Stimulated activated CD8-positive, alpha-beta memory T cell treated with anti-CD3 and anti-CD28 coated beads, Interleukin-4, amount 100 ng/mL, for 4 hours (primary cell): ENCODE measurements at regions not wholly inside any gene's neighbourhood (a gene's known extent, or its start where the extent isn't known, plus 50 kb on each side); places are given as distances from the start of the nearest gene placed in this dataset.

Experiments used
- DNase-seq, 2 donors: peaks; one replicate each; pipeline ENCODE4 v3.0.0-alpha.2; 2020; ENCODE audit warnings: low read depth in 2 of 2, low spot score in 1 of 2

DNA sequence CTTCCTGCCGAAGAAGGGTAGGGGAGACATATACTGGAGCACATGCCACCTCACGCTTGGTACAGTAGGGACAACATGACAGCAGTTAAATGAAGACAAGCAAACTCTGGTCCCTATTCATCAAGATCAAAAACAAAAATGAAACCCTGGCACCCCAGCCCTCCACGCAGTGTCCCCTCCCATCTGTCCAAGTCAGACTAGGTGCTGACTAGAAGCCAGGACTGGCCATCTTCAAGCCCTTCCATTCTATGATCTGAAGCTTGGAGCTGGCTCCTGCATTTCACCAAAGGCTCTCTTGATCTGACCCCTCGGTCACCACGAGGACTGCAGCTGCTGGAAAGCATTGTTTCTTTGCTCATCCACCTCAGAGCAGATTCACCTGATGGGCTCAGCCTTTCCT, 158.9 kb upstream of the GGTLC1 start:
- no peak for DNase-seq

DNA sequence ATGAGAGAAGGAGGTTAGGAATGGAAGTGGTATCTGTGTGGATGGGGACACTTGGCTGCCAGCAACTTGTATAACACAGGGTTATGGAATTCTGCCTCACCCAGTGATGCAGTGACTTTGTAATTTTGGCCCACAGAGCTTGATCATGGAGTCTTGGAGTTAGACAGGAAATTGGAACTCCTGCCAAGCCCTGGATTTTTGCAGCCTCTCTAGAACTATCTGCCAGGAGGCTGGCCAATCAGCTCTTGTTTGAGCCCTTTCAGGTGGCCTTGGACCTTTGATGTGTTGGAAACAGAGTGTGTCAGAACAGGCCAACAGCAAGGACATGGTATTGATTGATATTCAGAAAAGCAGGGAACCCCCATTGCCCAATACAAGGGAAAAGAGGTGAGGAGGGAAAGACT, 157.7 kb upstream of the GGTLC1 start:
- no peak for DNase-seq

DNA sequence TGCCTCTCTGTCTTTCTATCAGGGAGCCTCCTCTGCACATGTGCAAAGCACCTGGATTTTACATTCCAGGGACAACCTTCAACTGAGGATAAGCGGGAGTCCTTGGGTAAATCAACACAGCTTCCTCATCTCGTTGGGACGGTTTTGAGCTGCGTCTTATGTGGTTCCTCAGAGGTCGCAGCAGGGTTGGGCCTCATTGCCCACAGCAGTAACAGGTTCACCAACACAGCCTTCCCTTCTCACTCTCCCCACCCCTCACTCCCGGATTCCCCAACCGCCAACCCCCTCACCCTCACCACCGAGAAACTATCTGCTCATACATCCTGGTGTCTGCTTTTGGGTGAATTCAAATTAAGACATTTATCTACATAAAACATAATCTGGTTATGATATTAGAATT, 155.8 kb upstream of the GGTLC1 start:
- DNase-seq = no peak

DNA sequence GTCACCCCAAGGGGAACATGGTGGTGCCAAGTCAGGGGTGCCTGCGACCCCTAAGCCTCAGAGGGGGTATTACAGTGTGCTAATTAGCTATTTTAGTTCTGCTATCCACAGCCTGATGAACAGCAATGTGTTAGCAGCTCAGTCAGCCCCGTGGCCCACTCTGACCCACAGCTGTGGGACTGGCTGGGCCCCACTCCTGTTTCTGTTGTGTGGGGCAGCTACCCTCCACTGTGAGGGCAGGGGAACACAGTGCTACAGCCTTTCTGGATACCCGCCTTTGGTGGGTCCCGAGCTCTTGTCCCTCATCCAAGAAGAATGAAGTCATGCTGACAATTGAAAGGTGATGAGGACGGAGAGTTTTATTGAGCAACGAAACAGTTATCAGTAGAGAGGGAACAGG, 152.5 kb upstream of the GGTLC1 start:
- DNase-seq = no peak

DNA sequence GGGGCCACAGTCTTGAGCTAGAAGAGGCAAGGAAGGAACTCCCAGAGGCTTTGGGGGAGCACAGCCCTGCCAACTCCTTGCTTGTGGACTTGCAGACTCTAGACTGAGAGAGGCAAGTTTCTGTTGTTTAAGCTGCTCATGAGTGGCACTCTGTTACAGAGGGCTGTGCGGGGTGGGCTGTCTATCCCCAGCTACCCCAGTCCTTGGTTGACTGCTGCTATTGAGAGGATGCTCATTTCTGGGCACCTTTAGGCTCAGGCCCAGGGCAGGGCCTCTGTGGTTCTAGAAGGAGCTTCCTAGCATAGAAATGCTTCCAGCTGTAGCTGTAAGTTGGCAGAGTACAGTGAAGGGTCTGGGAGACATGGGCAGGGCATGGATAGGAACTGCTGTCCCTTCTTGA, 151.3 kb upstream of the GGTLC1 start:
- DNase-seq = no peak

GRCh38 chr20:24138951-24139350, 150.4 kb upstream of the GGTLC1 start:
- DNase-seq = no peak

DNA sequence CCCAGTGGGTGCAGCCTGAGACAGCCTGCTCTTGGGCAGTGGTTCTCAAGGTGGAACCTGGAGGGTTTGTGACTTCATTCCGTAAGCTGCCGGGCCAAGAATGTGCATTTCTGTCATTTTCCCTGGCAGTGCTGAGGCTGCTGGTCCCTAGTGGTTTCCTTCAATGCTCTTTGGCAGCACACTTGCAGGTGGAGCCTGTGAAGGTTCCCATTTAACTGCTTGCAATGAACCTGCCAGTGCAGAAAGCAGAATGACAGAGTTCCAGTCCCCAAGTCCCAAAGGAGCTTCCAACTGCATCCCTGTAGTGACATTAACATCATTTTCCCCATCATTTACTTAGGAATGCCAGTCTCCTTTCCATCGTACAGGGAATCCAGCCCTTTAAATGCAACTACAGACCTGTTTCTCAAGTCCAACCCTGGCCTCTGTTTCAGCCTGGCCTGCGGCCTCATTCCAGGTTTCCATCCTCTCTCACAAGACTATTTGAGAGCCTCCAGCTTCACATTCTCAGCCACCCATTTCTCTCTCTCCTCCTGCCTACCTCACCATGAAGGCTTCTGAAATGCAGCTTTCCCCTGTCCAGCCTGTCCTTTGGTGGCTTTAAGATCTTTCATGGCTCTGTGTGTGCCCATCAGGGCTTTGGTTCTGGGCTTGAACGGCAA, 149.7 kb upstream of the GGTLC1 start:
- DNase-seq = no peak

DNA sequence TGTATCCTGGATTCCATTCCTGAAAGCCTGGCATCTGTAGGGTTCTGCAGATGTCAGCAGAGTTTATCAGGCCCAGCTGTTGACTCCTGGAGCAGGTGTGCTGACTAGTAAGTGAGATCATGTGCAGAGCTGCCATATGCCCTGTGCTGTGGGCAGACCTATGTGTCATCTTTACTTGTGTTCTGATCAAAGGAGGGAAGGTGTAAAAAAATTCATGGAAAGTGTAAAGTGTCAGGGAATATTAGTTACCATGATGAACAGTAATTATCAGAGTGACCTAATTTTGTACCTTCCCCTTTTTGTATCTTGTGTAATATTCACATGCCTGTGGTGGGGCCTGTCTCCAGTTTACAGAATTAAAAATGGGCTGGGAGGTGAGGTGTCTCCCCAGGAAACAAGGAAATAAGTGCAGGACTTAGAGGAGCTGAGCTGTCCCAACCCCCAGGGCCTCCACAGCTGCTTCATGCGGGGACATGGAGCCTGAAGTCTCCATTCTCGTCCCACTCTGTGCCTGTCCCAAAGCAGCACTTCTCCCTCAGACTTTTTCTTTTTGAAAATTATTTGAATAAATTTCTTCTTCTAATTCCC, 148.2 kb upstream of the GGTLC1 start:
- DNase-seq = no peak

DNA sequence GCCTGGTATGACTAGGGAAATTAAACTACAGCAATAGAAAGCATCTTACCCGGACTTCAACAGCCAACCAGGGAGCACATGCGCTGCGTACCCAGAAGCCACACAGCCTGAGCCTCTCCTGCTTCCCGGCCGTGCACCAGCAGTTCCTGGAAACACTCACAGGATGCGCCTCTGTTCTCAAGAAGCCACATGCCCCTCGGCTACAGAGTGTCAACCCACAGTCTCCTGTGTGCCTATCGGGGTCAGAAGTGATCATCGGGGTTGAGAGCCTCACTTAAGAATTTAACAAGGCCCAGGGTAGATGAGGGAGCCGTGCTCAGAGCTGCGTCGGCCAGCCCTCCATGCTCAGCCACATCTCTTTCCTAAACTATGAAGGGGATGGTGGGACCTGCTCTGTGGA, 147.2 kb upstream of the GGTLC1 start:
- DNase-seq = no peak

DNA sequence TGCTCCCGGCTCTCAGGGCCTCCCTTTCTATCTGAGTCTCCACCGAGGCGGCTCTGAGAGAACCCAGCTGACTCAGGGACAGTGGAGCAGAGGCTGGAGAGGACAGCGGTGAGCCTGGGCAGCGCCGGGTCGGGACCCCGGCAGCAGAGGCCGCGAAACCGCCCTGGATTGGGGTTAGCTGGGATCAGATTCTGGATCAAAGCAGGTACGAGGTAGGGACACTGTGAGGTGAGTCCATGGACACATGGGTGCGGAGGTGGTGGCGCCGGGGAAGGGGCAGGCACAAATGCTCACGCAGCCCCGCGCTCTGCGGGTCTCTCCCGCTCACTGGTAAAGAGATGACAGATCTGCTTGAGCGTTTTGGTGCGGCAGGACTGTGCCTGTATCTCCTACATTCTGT, 146.4 kb upstream of the GGTLC1 start:
- no peak for DNase-seq

DNA sequence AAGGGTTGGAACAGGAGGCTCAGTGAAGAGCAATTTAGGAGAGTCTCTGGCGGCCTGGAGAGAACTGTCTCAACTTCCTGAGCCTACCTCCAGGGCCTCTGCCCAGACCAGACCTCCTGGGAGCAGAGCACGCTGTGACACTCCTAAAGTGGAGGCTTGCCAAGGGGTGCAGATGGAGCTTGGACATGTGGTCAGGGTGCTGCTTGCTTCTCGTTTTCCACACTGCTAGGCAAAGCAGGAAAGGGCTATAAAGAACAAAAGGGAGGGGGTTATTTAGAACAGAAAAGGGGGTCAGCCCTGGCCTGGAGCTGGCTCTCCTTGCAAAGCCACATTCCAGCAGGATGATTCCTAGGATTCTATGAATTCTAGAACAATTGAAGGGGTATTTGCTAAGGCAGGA, 145.7 kb upstream of the GGTLC1 start:
- DNase-seq = no peak

GRCh38 chr20:24132246-24132645, 143.7 kb upstream of the GGTLC1 start:
- no peak for DNase-seq

- no peak for DNase-seq
Measured at GRCh38 chr20:24131684-24132083, 143.1 kb upstream of the GGTLC1 start.

GRCh38 chr20:24131281-24131680, 142.7 kb upstream of the GGTLC1 start:
- no peak for DNase-seq

GRCh38 chr20:24129641-24130040, 141.1 kb upstream of the GGTLC1 start:
- DNase-seq = no peak

- no peak for DNase-seq
Measured at GRCh38 chr20:24124951-24125650, 136.5 kb upstream of the GGTLC1 start.

- DNase-seq = no peak
Measured at GRCh38 chr20:24124003-24124402, 135.4 kb upstream of the GGTLC1 start.

GRCh38 chr20:24118441-24119175, 130.0 kb upstream of the GGTLC1 start:
- no peak for DNase-seq

GRCh38 chr20:24118034-24118433, 129.5 kb upstream of the GGTLC1 start:
- no peak for DNase-seq

DNA sequence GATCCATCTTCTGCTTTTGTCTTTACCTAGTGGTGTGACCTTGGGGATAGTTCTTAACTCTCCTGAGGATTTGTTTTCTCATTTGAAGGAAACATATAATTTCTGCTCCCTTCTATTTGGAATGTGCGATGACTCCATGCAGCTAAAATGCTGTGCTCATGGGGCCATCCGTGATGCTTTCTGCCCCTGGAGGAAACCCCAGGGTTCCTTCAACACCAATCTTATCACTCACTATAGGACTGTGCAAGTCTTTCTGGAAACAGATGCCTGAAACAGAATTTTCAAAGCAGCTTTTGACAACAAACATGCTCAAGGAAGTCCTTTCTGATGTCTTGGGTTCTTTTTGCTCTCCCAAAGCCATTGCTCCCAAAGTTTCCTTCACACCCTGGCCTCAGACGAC, 128.8 kb upstream of the GGTLC1 start:
- DNase-seq = no peak

GRCh38 chr20:24116611-24117010, 128.0 kb upstream of the GGTLC1 start:
- DNase-seq = no peak

DNA sequence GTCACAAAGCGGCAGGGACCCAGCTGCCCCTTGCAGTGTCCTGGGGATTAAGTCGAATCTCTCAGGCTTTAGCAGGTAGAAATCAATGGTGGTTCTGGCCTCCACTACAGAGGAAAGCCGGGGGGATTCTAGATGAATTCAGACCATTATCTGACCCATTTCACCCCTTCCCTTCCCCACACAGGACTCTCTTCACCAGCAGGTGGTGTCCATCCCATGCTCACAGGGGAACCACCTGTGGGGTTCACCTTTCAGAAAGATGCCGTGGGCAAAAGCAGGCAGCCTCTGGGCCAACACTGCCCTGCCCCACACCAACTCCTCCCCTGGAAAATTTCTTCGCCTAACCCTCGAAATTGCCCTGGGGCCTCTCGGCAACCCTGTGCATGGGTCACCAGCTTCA, 123.8 kb upstream of the GGTLC1 start:
- DNase-seq = no peak
